OCI-LY1 (cell line): ENCODE measurements at regions not wholly inside any gene's neighbourhood (a gene's known extent, or its start where the extent isn't known, plus 50 kb on each side); places are given as distances from the start of the nearest gene placed in this dataset.

Experiments used
- EZH2 ChIP-seq: fragments of 200-600 bp; sonication (generic), shearing (Covaris generic); IDR thresholded peaks from 2 replicates; pipeline ENCODE4 v1.8.0; 2017; ENCODE audit warnings: borderline replicate concordance, mixed run types, mild to moderate bottlenecking, antibody characterized with exemption, low read length, moderate library complexity, mixed read lengths
- TF ChIP-seq, protein P1 (sequence below): fragments of 200-600 bp; sonication (generic), shearing (Covaris generic); IDR thresholded peaks from 2 replicates; pipeline ENCODE4 v1.5.1; 2017; ENCODE audit warnings: mild to moderate bottlenecking, antibody characterized with exemption, low read length, moderate library complexity, mixed read lengths

DNA sequence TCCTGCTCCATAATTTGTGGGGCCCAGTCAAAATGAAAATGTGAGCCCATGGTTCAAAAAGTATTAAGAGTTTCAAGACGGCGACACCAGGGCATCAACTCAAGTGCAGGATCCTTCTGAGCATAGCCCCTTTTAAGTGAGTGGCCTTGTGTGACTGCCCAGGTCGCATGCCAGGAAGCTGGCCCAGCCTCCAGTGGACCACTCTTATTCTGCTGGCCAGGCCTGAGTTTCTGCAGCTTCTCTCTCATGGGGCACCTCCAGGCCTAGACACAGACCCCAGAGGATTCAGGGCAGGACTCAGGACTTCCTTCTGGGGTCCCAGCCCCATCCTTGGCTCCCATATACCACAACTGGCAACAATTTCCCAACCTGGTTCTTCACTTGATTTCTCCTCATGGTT, 83.5 kb upstream of the HAAO start:
- TF ChIP-seq, protein P1, sequence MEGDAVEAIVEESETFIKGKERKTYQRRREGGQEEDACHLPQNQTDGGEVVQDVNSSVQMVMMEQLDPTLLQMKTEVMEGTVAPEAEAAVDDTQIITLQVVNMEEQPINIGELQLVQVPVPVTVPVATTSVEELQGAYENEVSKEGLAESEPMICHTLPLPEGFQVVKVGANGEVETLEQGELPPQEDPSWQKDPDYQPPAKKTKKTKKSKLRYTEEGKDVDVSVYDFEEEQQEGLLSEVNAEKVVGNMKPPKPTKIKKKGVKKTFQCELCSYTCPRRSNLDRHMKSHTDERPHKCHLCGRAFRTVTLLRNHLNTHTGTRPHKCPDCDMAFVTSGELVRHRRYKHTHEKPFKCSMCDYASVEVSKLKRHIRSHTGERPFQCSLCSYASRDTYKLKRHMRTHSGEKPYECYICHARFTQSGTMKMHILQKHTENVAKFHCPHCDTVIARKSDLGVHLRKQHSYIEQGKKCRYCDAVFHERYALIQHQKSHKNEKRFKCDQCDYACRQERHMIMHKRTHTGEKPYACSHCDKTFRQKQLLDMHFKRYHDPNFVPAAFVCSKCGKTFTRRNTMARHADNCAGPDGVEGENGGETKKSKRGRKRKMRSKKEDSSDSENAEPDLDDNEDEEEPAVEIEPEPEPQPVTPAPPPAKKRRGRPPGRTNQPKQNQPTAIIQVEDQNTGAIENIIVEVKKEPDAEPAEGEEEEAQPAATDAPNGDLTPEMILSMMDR, result no peak
- no peak for TF ChIP-seq EZH2
